ENCODE measurements at regions not wholly inside any gene's neighbourhood (a gene's known extent, or its start where the extent isn't known, plus 50 kb on each side); places are given as distances from the start of the nearest gene placed in this dataset.

DNA sequence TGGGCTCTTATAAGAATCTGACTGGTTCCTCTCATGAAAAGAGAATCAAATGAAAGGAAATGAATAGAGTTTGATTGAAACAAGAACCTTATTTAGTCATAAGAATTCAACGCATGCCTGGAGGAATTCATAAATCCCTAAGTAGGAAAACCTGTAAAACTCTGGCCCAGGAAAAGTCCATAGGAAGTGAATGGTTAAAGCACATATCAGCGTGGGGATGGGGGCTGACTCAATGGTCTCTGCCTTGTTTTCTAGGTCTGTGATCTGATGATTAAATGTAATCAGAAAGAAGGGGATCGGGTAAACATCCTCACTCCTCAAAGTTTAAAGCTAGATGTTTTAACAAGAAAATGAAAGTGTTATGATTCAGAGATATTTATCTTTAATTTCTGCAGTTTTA is 759.4 kb upstream of the C9orf72 start:
- H3K79me2 ChIP-seq (ENCODE audit: insufficient read depth, low read length) = no peaks in the 10 kb centered on the region
- no peaks in the 10 kb centered on the region for H3K36me3 ChIP-seq (ENCODE audit: control insufficient read depth in 1 of 2, insufficient read depth in 2 of 2, low read length in 2 of 2)
- no peaks in the 10 kb centered on the region for H4K20me1 ChIP-seq (ENCODE audit: insufficient read depth)
- 0 out of 4 replicates have a peak, but pooled peaks cover 0 to 2% of the 10 kb centered on the region in 2 experiments for H3K9me3 ChIP-seq (ENCODE audit: control insufficient read depth in 1 of 2, insufficient read depth in 1 of 2, low read depth in 1 of 2, low read length in 2 of 2)
- H3K27me3 ChIP-seq (ENCODE audit: insufficient read depth, low read length) = no peaks in the 10 kb centered on the region
- no peak for ATAC-seq
- H3K4me3 ChIP-seq (replicated peaks in 1 of 2; ENCODE audit: low read depth in 1 of 2, low read length in 2 of 2) = no peak overlapping the region
- no peak overlapping the region for H2AFZ ChIP-seq (ENCODE audit: low read depth, low read length, poor library complexity, severe bottlenecking)
- intact Hi-C loops (cut with micrococcal nuclease) = no loop called here
- no TSS peak for BruUV-seq (replicated peaks)
- no peaks in the 10 kb centered on the region for H3K4me1 ChIP-seq (ENCODE audit: control insufficient read depth in 1 of 2, insufficient read depth in 2 of 2, low read length in 2 of 2)
- ChIA-PET POLR2A (no interaction called here), RAD21 (ENCODE audit: low non-redundant PET in 1 of 2, low total read pairs in 2 of 2, uncharacterized antibody in 2 of 2, unreplicated experiment in 2 of 2) (no interaction called here), CTCF (no interaction called here)
- TF ChIP-seq, protein P1, sequence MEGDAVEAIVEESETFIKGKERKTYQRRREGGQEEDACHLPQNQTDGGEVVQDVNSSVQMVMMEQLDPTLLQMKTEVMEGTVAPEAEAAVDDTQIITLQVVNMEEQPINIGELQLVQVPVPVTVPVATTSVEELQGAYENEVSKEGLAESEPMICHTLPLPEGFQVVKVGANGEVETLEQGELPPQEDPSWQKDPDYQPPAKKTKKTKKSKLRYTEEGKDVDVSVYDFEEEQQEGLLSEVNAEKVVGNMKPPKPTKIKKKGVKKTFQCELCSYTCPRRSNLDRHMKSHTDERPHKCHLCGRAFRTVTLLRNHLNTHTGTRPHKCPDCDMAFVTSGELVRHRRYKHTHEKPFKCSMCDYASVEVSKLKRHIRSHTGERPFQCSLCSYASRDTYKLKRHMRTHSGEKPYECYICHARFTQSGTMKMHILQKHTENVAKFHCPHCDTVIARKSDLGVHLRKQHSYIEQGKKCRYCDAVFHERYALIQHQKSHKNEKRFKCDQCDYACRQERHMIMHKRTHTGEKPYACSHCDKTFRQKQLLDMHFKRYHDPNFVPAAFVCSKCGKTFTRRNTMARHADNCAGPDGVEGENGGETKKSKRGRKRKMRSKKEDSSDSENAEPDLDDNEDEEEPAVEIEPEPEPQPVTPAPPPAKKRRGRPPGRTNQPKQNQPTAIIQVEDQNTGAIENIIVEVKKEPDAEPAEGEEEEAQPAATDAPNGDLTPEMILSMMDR (IDR thresholded peaks at IDR 0.05 in 2 of 3, conservative IDR thresholded peaks at IDR 0.05 in 1 of 3; ENCODE audit: borderline replicate concordance in 1 of 3, insufficient read depth in 1 of 3, low read depth in 2 of 3, low read length in 2 of 3) = no peak
- TF ChIP-seq YY1 (IDR thresholded peaks at IDR 0.05; ENCODE audit: extremely low read depth, insufficient replicate concordance, low read depth, low read length) = no peak
- TF ChIP-seq ELF1 (IDR thresholded peaks at IDR 0.05; ENCODE audit: borderline replicate concordance, low read depth) = no peak
- TF ChIP-seq POLR2A (IDR thresholded peaks at IDR 0.05; ENCODE audit: borderline replicate concordance, extremely low read depth, insufficient read depth, insufficient read length) = no peak
- TF ChIP-seq, protein P2, sequence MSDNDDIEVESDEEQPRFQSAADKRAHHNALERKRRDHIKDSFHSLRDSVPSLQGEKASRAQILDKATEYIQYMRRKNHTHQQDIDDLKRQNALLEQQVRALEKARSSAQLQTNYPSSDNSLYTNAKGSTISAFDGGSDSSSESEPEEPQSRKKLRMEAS (IDR thresholded peaks at IDR 0.05) = no peak
- TF ChIP-seq, protein P3, sequence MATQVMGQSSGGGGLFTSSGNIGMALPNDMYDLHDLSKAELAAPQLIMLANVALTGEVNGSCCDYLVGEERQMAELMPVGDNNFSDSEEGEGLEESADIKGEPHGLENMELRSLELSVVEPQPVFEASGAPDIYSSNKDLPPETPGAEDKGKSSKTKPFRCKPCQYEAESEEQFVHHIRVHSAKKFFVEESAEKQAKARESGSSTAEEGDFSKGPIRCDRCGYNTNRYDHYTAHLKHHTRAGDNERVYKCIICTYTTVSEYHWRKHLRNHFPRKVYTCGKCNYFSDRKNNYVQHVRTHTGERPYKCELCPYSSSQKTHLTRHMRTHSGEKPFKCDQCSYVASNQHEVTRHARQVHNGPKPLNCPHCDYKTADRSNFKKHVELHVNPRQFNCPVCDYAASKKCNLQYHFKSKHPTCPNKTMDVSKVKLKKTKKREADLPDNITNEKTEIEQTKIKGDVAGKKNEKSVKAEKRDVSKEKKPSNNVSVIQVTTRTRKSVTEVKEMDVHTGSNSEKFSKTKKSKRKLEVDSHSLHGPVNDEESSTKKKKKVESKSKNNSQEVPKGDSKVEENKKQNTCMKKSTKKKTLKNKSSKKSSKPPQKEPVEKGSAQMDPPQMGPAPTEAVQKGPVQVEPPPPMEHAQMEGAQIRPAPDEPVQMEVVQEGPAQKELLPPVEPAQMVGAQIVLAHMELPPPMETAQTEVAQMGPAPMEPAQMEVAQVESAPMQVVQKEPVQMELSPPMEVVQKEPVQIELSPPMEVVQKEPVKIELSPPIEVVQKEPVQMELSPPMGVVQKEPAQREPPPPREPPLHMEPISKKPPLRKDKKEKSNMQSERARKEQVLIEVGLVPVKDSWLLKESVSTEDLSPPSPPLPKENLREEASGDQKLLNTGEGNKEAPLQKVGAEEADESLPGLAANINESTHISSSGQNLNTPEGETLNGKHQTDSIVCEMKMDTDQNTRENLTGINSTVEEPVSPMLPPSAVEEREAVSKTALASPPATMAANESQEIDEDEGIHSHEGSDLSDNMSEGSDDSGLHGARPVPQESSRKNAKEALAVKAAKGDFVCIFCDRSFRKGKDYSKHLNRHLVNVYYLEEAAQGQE (IDR thresholded peaks at IDR 0.05; ENCODE audit: low read depth) = no peak
- TF ChIP-seq SP1 (IDR thresholded peaks at IDR 0.05; ENCODE audit: low read depth) = no peak
- no peak for TF ChIP-seq CBX3 (IDR thresholded peaks at IDR 0.05; ENCODE audit: low read depth)
- no peak for TF ChIP-seq FOSL1 (IDR thresholded peaks at IDR 0.05; ENCODE audit: low read depth)
- TF ChIP-seq JUND (IDR thresholded peaks at IDR 0.05) = no peak
- no peak for TF ChIP-seq RAD21 (IDR thresholded peaks at IDR 0.05; ENCODE audit: low read depth)
- TF ChIP-seq POLR2AphosphoS5 (IDR thresholded peaks at IDR 0.05; ENCODE audit: low read depth, low read length) = no peak
- TF ChIP-seq EZH2 (IDR thresholded peaks at IDR 0.05) = no peak
- TF ChIP-seq EZH2phosphoT487 (IDR thresholded peaks at IDR 0.05; ENCODE audit: borderline replicate concordance) = no peak
- H3K27ac ChIP-seq (ENCODE audit: low read depth, low read length) = no peak overlapping the region
- H3K4me2 ChIP-seq (ENCODE audit: low read length) = no peak overlapping the region
- DNase-seq (ENCODE audit: low read depth, low spot score) = no peak
- no peaks in the 10 kb centered on the region for H3K9me2 ChIP-seq (ENCODE audit: insufficient read depth)
- H3K9ac ChIP-seq (ENCODE audit: low read length) = no peak overlapping the region
